ENCODE measurements at regions not wholly inside any gene's neighbourhood (a gene's known extent, or its start where the extent isn't known, plus 50 kb on each side); places are given as distances from the start of the nearest gene placed in this dataset.

DNA sequence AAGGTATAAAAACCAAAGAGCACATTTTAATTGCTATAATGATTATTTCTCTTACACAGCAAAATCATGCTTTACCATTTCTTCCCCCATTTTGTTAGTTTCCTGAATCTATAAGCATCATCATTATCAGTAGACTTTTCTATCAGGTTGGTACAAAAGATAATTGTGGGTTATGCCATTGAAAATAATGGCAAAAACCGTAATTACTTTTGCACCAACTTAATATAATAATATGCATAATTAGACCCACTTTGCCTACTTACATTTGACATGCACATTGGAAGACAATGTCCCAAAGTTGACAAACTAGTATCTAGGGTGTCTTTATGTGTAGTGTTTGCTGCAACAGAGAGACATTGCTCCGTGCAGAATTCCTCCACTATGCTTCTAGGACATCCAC is 594.2 kb downstream of the LMO4 start:
- H4K20me1 ChIP-seq (ENCODE audit: insufficient read depth, low read length): no peaks in the 10 kb centered on the region
- H3K9me2 ChIP-seq (ENCODE audit: low read depth, low read length): no peaks in the 10 kb centered on the region
- H3K27me3 ChIP-seq (ENCODE audit: insufficient read depth, low read length): no peaks in the 10 kb centered on the region
- H3K4me1 ChIP-seq (ENCODE audit: insufficient read depth, low read length, severe bottlenecking): no peaks in the 10 kb centered on the region
- H3K36me3 ChIP-seq (ENCODE audit: insufficient read depth, low read length): no peaks in the 10 kb centered on the region
- no peaks in the 10 kb centered on the region for H3F3A ChIP-seq (ENCODE audit: insufficient read depth, low read length)
- no peaks in the 10 kb centered on the region for H3K79me2 ChIP-seq (ENCODE audit: insufficient read depth, low read length)
- no peaks in the 10 kb centered on the region for H3K9me3 ChIP-seq (ENCODE audit: low read length)
- H3K9ac ChIP-seq (ENCODE audit: low read length): no peak overlapping the region
- TF ChIP-seq, protein P1, sequence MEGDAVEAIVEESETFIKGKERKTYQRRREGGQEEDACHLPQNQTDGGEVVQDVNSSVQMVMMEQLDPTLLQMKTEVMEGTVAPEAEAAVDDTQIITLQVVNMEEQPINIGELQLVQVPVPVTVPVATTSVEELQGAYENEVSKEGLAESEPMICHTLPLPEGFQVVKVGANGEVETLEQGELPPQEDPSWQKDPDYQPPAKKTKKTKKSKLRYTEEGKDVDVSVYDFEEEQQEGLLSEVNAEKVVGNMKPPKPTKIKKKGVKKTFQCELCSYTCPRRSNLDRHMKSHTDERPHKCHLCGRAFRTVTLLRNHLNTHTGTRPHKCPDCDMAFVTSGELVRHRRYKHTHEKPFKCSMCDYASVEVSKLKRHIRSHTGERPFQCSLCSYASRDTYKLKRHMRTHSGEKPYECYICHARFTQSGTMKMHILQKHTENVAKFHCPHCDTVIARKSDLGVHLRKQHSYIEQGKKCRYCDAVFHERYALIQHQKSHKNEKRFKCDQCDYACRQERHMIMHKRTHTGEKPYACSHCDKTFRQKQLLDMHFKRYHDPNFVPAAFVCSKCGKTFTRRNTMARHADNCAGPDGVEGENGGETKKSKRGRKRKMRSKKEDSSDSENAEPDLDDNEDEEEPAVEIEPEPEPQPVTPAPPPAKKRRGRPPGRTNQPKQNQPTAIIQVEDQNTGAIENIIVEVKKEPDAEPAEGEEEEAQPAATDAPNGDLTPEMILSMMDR (IDR thresholded peaks at IDR 0.05; ENCODE audit: low read length): no peak
- no peak for TF ChIP-seq EZH2 (IDR thresholded peaks at IDR 0.05; ENCODE audit: borderline replicate concordance, low read length)
- no peak overlapping the region for H3K4me2 ChIP-seq (ENCODE audit: low read length)
- no peak overlapping the region for H3K4me3 ChIP-seq (ENCODE audit: low read depth, low read length, poor library complexity, severe bottlenecking)
- no peak overlapping the region for H3K27ac ChIP-seq (ENCODE audit: low read depth, low read length, poor library complexity, severe bottlenecking)
- no peak overlapping the region for H2AFZ ChIP-seq (ENCODE audit: low read length)

DNA sequence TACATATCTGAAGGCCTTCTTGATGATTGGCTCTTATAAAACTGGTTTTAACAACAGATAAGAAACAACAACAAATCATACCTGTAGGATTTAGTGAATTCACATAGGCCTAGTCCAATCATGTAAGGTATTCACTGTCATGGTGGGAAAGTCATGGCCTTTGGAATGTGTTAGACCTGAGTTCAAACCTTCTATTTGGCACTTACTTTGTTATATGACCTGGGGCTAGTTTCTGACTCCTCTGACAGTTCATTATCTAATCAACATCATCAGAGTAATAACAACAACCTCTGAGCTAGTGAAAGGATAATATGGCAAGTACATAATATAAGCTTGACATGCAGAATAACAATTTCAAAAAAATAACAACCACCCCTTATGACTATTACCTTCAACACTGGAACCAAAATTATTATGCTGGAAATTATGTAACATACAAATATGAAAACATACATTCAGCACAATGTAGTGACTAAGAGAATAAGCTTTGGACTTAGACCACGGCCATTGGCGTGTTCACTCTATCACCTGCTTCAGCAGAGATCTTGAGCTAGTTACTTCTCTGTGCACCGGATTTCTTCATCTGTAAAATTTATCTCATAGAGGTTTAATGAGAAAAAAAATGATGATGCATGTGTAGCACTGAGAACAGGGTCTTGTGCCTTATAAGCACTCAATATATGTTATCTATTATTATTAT is 597.6 kb downstream of the LMO4 start:
- Histone ChIP-seq H3K4me3 (ENCODE audit: low read depth, low read length, poor library complexity, severe bottlenecking) (no peak overlapping the region), H3K27ac (ENCODE audit: low read depth, low read length, poor library complexity, severe bottlenecking) (no peak overlapping the region), H4K20me1 (ENCODE audit: insufficient read depth, low read length) (no peaks in the 10 kb centered on the region), H2AFZ (ENCODE audit: low read length) (no peak overlapping the region), H3K79me2 (ENCODE audit: insufficient read depth, low read length) (no peaks in the 10 kb centered on the region), H3K27me3 (ENCODE audit: insufficient read depth, low read length) (no peaks in the 10 kb centered on the region), H3K9ac (ENCODE audit: low read length) (no peak overlapping the region), H3K4me1 (ENCODE audit: insufficient read depth, low read length, severe bottlenecking) (no peaks in the 10 kb centered on the region), H3F3A (ENCODE audit: insufficient read depth, low read length) (no peaks in the 10 kb centered on the region), H3K4me2 (ENCODE audit: low read length) (no peak overlapping the region), H3K9me3 (ENCODE audit: low read length) (peaks cover 5% of the 10 kb centered on the region), H3K36me3 (ENCODE audit: insufficient read depth, low read length) (no peaks in the 10 kb centered on the region), H3K9me2 (ENCODE audit: low read depth, low read length) (no peaks in the 10 kb centered on the region)
- TF ChIP-seq, protein P1 (IDR thresholded peaks at IDR 0.05; ENCODE audit: low read length): no peak
- TF ChIP-seq EZH2 (IDR thresholded peaks at IDR 0.05; ENCODE audit: borderline replicate concordance, low read length): no peak

DNA sequence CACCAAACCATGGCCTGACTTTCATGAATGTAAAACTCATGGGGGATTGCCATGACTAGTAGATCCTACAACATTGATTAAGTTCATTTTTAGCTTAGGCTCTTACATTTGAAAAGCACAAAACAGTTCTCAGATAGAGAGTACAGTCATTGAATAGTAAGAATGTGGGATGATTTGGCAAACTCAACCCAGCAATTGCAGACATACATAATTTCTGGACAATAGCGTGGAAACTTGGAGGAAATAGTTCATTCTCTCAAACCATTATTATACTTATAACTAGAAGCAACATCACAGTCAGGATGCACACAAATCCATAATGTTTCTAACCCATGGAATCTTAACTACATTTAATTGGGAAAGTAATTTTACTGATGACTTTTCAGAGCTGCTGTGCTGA is 598.2 kb downstream of the LMO4 start:
- Histone ChIP-seq H3K36me3 (ENCODE audit: insufficient read depth, low read length) (no peaks in the 10 kb centered on the region), H3K4me1 (ENCODE audit: insufficient read depth, low read length, severe bottlenecking) (no peaks in the 10 kb centered on the region), H3F3A (ENCODE audit: insufficient read depth, low read length) (no peaks in the 10 kb centered on the region), H4K20me1 (ENCODE audit: insufficient read depth, low read length) (no peaks in the 10 kb centered on the region), H3K4me2 (ENCODE audit: low read length) (no peak overlapping the region), H3K27ac (ENCODE audit: low read depth, low read length, poor library complexity, severe bottlenecking) (no peak overlapping the region), H3K79me2 (ENCODE audit: insufficient read depth, low read length) (no peaks in the 10 kb centered on the region), H3K27me3 (ENCODE audit: insufficient read depth, low read length) (no peaks in the 10 kb centered on the region), H2AFZ (ENCODE audit: low read length) (no peak overlapping the region), H3K4me3 (ENCODE audit: low read depth, low read length, poor library complexity, severe bottlenecking) (no peak overlapping the region), H3K9me3 (ENCODE audit: low read length) (peaks cover 5% of the 10 kb centered on the region), H3K9ac (ENCODE audit: low read length) (no peak overlapping the region), H3K9me2 (ENCODE audit: low read depth, low read length) (no peaks in the 10 kb centered on the region)
- no peak for TF ChIP-seq EZH2 (IDR thresholded peaks at IDR 0.05; ENCODE audit: borderline replicate concordance, low read length)
- TF ChIP-seq, protein P1 (IDR thresholded peaks at IDR 0.05; ENCODE audit: low read length): no peak

Data from OCI-LY1 (cell line).